Spleen (tissue), 7 donors: ENCODE measurements at regions not wholly inside any gene's neighbourhood (a gene's known extent, or its start where the extent isn't known, plus 50 kb on each side); places are given as distances from the start of the nearest gene placed in this dataset.

Experiments
- CTCF ChIP-seq, 11 experiments: fragments of 200-600 bp in 7 of 11; fragments of 450-650 bp in 4 of 11; sonication (generic) in 4 of 11; IDR thresholded peaks in 8 of 11; conservative IDR thresholded peaks in 3 of 11; 1 replicate in 7 of 11; 2 replicates in 4 of 11; pipeline versions ENCODE4 v1.4.0 to v1.8.0; 2016 to 2021; ENCODE audit warnings: antibody characterized with exemption in 11 of 11, inconsistent platforms in 4 of 11, mild to moderate bottlenecking in 1 of 11
- POLR2A ChIP-seq, 3 donors: fragments of 450-650 bp; IDR thresholded peaks; one replicate each; pipeline ENCODE4 v1.5.1; 2017; ENCODE audit warnings: antibody characterized with exemption in 3 of 3, mild to moderate bottlenecking in 1 of 3
- POLR2AphosphoS5 ChIP-seq, 3 donors: sonication (generic); formaldehyde crosslinking; IDR thresholded peaks; one replicate each; pipeline ENCODE4 v1.5.1; 2017; ENCODE audit warnings: antibody characterized with exemption in 3 of 3
- donor health status: DM: no; HTN: no; CAD: no; lungs with moderate emphysema.
- donor health status: DM: no; HTN: no; CAD: no.
- donor health status: DM: no; HTN: no; CAD: no.

- TF ChIP-seq CTCF (IDR thresholded peaks at IDR 0.05 in 8 of 11, conservative IDR thresholded peaks at IDR 0.05 in 3 of 11) (no peak), POLR2A (IDR thresholded peaks at IDR 0.05) (no peak), POLR2AphosphoS5 (IDR thresholded peaks at IDR 0.05) (no peak)
These were observed 92.3 kb upstream of the CTDP1 start for GRCh38 chr18:79587226-79587741.
